ENCODE measurements at regions not wholly inside any gene's neighbourhood (a gene's known extent, or its start where the extent isn't known, plus 50 kb on each side); places are given as distances from the start of the nearest gene placed in this dataset.

DNA sequence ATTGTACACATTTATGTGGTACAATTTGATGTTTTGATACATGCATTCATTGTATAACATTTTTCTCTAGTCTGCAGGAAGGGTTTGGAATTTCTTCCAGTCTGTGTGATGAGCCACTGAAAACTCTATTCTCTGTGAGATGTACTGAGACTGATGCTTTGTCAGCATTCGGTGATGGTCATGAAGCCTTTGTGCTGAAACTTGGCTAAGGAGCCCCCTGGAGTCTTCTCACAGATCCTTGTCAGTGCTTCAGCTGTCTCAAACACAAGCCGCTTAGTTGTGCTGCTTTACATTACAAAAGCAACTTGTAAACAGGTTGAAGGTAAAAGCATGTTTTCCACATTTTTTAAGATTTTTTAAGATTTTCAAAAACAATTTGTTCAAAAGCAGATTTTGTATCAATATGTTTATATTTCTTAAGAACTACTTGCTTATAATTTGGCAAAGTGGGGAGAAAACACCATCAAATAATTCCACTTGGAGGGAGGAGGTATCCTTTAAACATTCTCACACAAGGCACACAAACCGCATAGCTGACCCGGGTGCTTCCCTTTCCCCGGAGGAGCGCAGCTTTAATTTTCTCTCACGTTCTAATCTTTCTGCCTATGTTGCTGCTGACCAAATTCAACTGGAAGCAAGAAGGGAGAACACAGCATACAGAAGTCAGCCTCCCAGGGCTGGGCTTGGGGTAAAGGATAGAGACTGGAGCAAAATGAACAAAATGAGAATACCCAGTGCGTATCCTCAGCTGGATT, 249.8 kb upstream of the VSTM2A start:
- TF ChIP-seq CTCF (IDR thresholded peaks at IDR 0.05; ENCODE audit: low read depth, low read length, poor library complexity, severe bottlenecking) (no peak), EZH2phosphoT487 (IDR thresholded peaks at IDR 0.05; ENCODE audit: borderline replicate concordance, low read length) (no peak)

Data from DOHH2 (cell line).